Frontal cortex (tissue), 4 donors: ENCODE measurements at regions not wholly inside any gene's neighbourhood (a gene's known extent, or its start where the extent isn't known, plus 50 kb on each side); places are given as distances from the start of the nearest gene placed in this dataset. TPM values are rescaled to one million over a fixed set of nuclear protein-coding genes. Genes with fewer than 3 reads are reported as not detected.

Experiments
- DNase-seq, 2 donors: peaks; one replicate each; pipeline ENCODE4 v3.0.0; 2012; ENCODE audit warnings: low spot score in 2 of 2
- FAIRE-seq: peaks from 2 replicates; lab custom pipeline; 2012; peaks lifted over from hg19 to GRCh38; lab: Jason Lieb, UNC
- small RNA-seq: library from RNA; depleted of rRNA; stranded (forward); fragments of <200 nt; gene quantifications from one replicate; pipeline ENCODE3, GENCODE V24; 2014
- donor health status: control.
- donor health status: control.
- donor health status: control.

DNA sequence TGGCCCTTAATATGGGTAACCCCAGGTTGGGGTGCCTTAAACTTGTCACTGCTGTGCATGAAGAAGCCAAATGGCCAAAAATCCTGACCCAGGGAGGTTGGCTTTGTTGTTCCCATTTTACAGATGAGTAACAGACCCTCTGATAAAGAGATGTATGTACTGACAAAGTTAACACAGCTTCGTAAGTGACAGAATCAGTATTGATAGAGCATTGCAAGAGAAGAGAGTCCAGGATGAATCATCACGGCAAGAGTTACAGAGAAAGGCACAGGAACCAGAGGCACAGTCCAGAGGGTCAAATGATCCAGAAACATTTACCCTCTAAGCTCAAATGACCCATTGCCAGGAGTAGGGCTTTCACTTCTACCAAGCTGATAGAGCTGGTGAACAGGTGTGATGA, 103.8 kb upstream of the SMC2 start:
- no peak for FAIRE-seq

DNA sequence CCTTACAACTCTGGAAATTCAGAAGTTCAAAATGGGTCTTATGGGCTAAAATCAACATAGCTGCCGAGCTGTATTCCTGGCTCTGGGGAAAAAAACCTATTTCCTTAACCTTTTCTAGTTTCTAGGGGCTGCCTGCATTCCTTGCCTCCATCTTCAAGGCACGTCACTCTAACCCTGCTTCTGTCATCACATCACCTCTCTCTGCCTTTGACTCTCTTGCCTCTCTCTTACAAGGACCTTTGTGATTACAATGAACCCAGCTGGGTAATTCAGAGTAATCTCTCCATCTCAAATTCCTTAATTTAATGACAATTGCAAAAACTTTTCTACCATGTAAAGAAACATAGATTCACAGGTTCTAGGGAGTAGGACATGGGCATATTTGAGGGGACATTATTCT, 103.1 kb upstream of the SMC2 start:
- DNase-seq (no peak), FAIRE-seq (no peak)

More for the DNA sequence above, 103.8 kb upstream of the SMC2 start:
- no peak for DNase-seq

DNA sequence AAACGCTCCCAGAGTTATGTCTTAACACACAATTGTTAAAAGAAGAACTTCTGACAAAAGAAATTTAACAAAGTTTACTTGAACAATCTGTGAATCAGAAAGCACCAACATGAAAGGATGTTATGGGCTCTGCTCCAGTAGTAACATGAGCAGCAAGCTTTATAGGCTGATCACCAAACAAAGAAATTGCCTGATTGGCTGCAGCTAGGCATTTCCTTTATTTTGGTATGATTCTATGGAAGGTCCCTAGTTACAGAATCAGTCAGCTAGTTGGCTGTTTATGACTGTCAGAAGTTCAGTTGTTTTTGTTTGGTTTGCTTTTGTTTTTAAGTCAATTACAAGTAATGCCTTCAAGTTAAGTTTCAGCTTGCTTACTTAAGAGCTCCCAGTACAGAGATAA, 102.4 kb upstream of the SMC2 start:
- no peak for DNase-seq
- no peak for FAIRE-seq

DNA sequence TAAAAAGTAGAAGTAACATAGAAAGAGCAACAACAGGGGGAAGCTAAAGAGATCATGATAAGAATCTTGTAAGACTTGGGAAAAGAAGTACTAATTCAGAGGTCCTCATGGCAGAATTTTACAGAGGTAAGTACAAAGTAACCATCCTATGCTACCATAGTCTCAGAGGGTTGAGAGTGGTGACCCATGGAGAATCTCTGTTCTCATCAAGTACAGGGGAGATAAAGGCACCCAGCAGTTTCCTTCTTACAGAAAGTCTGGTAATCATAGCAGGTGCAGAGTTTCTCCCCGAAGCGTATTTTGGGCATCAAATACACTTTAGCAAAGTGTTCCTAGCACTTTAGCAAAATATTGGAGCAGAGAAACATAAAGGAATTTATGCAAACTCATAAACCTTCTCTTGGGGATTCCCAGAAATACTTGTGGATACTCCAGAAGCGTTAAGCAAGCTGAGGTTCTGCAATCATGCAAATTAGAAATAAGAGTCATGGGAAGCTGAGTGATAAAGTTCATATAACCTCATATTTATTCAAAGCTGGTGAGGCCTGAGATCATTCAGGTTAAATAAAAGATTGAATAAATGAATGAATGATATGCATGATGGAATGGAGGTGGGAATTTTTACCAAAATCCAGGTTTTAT, 101.0 kb upstream of the SMC2 start:
- DNase-seq (no peak), FAIRE-seq (no peak)

GRCh38 chr9:103997856-103998370, 96.2 kb upstream of the SMC2 start:
- DNase-seq, result no peak
- no peak for FAIRE-seq

DNA sequence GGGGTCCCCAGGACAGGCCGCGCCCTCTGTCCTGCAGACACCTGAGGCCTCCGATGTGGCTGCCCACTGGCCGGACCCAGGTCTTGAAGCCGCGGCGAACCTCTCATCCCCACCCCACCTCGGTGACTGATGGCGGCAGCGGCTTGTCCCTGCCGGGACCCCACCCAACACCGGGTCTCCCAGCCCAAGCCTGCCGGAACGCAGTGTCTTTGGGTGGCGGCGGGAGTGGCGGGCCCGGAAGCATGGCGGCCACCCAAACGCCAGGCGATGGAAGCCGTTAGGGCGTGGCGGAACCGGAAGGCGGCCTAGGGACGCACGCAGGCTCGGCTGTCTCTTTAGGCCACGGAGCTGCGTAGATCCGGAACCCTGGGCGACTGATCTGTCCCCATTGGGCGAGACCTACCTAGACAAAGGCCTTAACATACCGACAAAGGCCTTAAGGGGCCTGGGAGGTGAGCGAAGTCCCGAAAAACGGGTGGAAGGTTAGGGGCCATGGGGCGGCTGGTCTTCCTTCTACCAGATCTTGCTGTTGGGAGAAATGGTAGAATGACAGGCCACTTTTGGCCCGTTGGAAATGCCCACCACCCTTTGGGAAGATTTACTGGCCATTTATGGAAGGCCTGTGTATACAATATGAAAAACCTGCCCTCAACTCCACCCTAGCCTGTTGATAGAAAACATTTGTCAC, 94.6 kb upstream of the SMC2 start:
- DNase-seq, result no peak
- no peak for FAIRE-seq

DNA sequence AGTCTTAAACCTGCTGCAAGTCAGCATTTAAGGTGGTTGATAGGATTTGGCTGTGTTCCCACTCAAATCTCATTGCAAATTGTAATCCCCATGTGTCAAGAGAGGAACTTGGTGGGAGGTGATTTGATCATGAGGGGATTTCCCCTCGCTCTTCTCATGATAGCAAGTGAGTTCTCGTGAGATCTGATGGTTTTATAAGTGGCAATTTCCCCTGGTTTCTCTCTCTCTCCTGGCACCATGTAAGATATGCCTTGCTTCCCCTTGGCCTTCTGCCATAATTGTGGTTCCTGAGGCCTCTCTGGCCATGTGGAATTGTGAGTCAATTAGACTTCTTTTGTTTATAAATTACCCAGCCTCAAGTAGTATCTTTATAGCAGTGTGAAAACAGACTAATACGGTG, 84.3 kb upstream of the SMC2 start:
- no peak for FAIRE-seq
- no peak for DNase-seq

GRCh38 chr9:104022083-104022482, 72.0 kb upstream of the SMC2 start:
- no peak for FAIRE-seq
- no peak for DNase-seq

DNA sequence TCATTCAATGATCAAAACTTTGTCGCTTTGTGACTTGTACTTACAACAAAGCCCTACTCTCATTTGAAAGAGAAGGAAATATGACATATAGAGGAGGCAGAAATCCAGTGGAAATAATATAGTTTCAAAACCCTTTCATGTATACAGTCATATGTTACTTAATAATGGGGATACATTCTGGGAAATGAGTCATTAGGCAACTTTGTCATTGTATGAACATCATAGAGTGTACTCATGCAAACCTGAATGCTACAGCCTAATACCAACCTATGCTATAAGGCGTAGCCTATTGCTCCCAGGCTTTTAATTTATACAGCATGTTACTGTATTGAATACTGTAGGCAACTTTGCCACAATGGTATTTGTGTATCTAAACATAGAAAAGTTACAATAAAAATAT, 69.0 kb upstream of the SMC2 start:
- DNase-seq, result no peak
- no peak for FAIRE-seq

- no peak for FAIRE-seq
Measured at GRCh38 chr9:104025945-104026344, 68.2 kb upstream of the SMC2 start.

DNA sequence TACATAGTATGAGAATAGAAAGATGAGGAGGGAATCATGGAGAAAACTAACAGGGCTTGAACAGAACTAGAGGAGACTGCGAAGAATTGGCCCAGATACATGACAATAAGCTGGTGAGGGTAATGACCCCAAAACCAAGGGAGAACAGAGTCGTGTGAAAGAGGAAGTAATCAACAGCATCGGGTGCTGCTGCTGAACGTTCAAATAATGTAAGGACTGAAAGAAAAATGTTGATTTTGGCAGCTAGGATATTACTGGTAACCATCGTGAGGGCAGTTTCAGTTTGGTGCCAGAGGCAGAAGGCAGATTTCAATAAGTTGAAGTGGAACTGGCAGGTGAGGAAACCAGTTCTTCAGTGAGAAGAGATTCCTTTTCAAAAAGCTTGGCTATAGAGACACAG, 66.8 kb upstream of the SMC2 start:
- no peak for DNase-seq
- no peak for FAIRE-seq

More at GRCh38 chr9:104025945-104026344, 68.2 kb upstream of the SMC2 start:
- DNase-seq, result no peak

DNA sequence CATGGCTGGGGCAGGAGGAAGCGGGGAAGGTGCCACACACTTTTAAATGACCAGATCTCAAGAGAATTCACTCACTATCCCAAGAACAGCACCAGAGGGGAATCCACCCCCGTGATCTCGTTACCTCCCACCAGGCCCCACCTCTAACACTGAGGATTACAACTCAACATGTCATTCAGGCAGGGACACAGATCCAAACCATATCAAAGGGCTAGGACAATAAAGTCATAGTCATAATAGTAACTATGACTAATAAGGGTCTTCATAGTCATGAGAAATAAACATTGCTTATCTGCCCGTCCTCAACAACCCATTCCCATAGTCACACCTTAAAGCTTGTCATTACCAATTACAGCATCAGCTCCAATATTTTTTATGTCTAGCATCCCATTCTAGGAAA, 65.3 kb upstream of the SMC2 start:
- FAIRE-seq (no peak), DNase-seq (no peak)

Small RNA genes lying in the stretch of these regions (small RNA-seq; reads per million reads assigned to genes)
- gene RNA5SP291, result not detected
